HG03139 (cell line): ENCODE measurements at regions not wholly inside any gene's neighbourhood (a gene's known extent, or its start where the extent isn't known, plus 50 kb on each side); places are given as distances from the start of the nearest gene placed in this dataset.

Source experiments
- ATAC-seq: cut with Tn5 transposase; IDR thresholded peaks from one replicate; pipeline ENCODE4 v1.9.1; 2021; ENCODE audit not compliant: unreplicated experiment

GRCh38 chr18:46290440-46291020 lies 186.3 kb downstream of the HAUS1 start:
- no peak for ATAC-seq

- no peak for ATAC-seq
Observed at GRCh38 chr18:46291149-46291548, 187.0 kb downstream of the HAUS1 start.

- no peak for ATAC-seq
Observed at GRCh38 chr18:46293742-46294181, 189.6 kb downstream of the HAUS1 start.

GRCh38 chr18:46294318-46294717 lies 190.1 kb downstream of the HAUS1 start:
- no peak for ATAC-seq

GRCh38 chr18:46294751-46295150 lies 190.6 kb downstream of the HAUS1 start:
- ATAC-seq = no peak

- ATAC-seq = no peak
Observed at GRCh38 chr18:46295416-46295815, 191.2 kb downstream of the HAUS1 start.

- ATAC-seq = no peak
Observed at GRCh38 chr18:46296656-46297055, 192.5 kb downstream of the HAUS1 start.

- ATAC-seq = no peak
Observed at GRCh38 chr18:46297124-46297523, 192.9 kb downstream of the HAUS1 start.

- no peak for ATAC-seq
Observed at GRCh38 chr18:46297621-46298020, 193.4 kb downstream of the HAUS1 start.

- ATAC-seq = no peak
Observed at GRCh38 chr18:46298511-46298910, 194.3 kb downstream of the HAUS1 start.

GRCh38 chr18:46299465-46300008 lies 195.4 kb downstream of the HAUS1 start:
- ATAC-seq = no peak

GRCh38 chr18:46301081-46301480 lies 196.9 kb downstream of the HAUS1 start:
- no peak for ATAC-seq

GRCh38 chr18:46301571-46301970 lies 197.4 kb downstream of the HAUS1 start:
- no peak for ATAC-seq

GRCh38 chr18:46302528-46303485 lies 198.6 kb downstream of the HAUS1 start:
- no peak for ATAC-seq

GRCh38 chr18:46310258-46310657 lies 206.1 kb downstream of the HAUS1 start:
- no peak for ATAC-seq

GRCh38 chr18:46310675-46311345 lies 206.6 kb downstream of the HAUS1 start:
- no peak for ATAC-seq

GRCh38 chr18:46311491-46311890 lies 207.3 kb downstream of the HAUS1 start:
- ATAC-seq = no peak

- ATAC-seq = no peak
Observed at GRCh38 chr18:46312221-46312620, 208.0 kb downstream of the HAUS1 start.

- ATAC-seq = no peak
Observed at GRCh38 chr18:46313521-46313920, 209.3 kb downstream of the HAUS1 start.

- ATAC-seq = no peak
Observed at GRCh38 chr18:46314011-46314410, 209.8 kb downstream of the HAUS1 start.

GRCh38 chr18:46315161-46315560 lies 211.0 kb downstream of the HAUS1 start:
- no peak for ATAC-seq
